GM23338 (cell line): ENCODE measurements at regions not wholly inside any gene's neighbourhood (a gene's known extent, or its start where the extent isn't known, plus 50 kb on each side); places are given as distances from the start of the nearest gene placed in this dataset.
A peak's percentile ranks its signal among the peaks of the same experiment; 100 is the strongest.

Experiments
- ATAC-seq: fragments of 200-7000 bp; cut with Tn5 transposase; 3 replicates; pipeline ENCODE4 v1.9.1; 2020
- DNase-seq: peaks from one replicate; pipeline ENCODE4 v3.0.0-alpha.2; 2015; ENCODE audit warnings: low spot score
- H2AFZ ChIP-seq: fragments of 200-600 bp; sonication (generic); 2 replicates; pipeline ENCODE4 v1.8.0; 2016; ENCODE audit warnings: antibody characterized with exemption, mild to moderate bottlenecking, moderate library complexity
- H3F3A ChIP-seq: fragments of 200-600 bp; sonication (generic); replicated peaks from 2 replicates; pipeline ENCODE4 v1.8.0; 2017; ENCODE audit warnings: antibody characterized with exemption, mixed run types, low read depth
- H3K27ac ChIP-seq: fragments of 200-600 bp; sonication (generic); 2 replicates; pipeline ENCODE4 v1.6.1; 2016; ENCODE audit warnings: low read depth
- H3K27me3 ChIP-seq: fragments of 200-600 bp; sonication (generic); 2 replicates; pipeline ENCODE4 v1.8.0; 2016; ENCODE audit warnings: mild to moderate bottlenecking, mixed run types, moderate library complexity; ENCODE audit not compliant: insufficient read depth
- H3K36me3 ChIP-seq: fragments of 200-600 bp; sonication (generic); 2 replicates; pipeline ENCODE4 v1.8.0; 2016; ENCODE audit warnings: mild to moderate bottlenecking; ENCODE audit not compliant: insufficient read depth
- H3K4me1 ChIP-seq: fragments of 200-600 bp; sonication (generic); 2 replicates; pipeline ENCODE4 v1.8.0; 2016; ENCODE audit warnings: mild to moderate bottlenecking, moderate library complexity; ENCODE audit not compliant: insufficient read depth
- H3K4me2 ChIP-seq: fragments of 200-600 bp; sonication (generic); 2 replicates; pipeline ENCODE4 v1.7.1; 2017; ENCODE audit warnings: mixed run types
- H3K4me3 ChIP-seq: fragments of 200-600 bp; sonication (generic); 2 replicates; pipeline ENCODE4 v1.6.1; 2016; ENCODE audit warnings: mixed run types
- H3K79me2 ChIP-seq: fragments of 200-600 bp; sonication (generic); replicated peaks from 2 replicates; pipeline ENCODE4 v1.8.0; 2017; ENCODE audit warnings: mild to moderate bottlenecking; ENCODE audit not compliant: insufficient read depth
- H3K9me2 ChIP-seq: fragments of 200-600 bp; sonication (generic); 2 replicates; pipeline ENCODE4 v1.8.0; 2017; ENCODE audit not compliant: insufficient read depth
- H4K20me1 ChIP-seq: fragments of 200-600 bp; sonication (generic); replicated peaks from 2 replicates; pipeline ENCODE4 v1.8.0; 2017; ENCODE audit warnings: mild to moderate bottlenecking; ENCODE audit not compliant: insufficient read depth
- H3K27ac Mint-ChIP-seq: 2 replicates; pipeline ENCODE4 v1.8.0; 2020; ENCODE audit warnings: inconsistent platforms, mild to moderate bottlenecking, moderate library complexity, mixed read lengths
- H3K27me3 Mint-ChIP-seq: 3 replicates; pipeline ENCODE4 v1.8.0; 2022; ENCODE audit warnings: low read depth, mild to moderate bottlenecking, moderate library complexity, mixed read lengths, inconsistent platforms; ENCODE audit not compliant: insufficient read depth, poor library complexity
- H3K36me3 Mint-ChIP-seq: 3 replicates; pipeline ENCODE4 v1.8.0; 2021; ENCODE audit warnings: low read depth, mild to moderate bottlenecking, inconsistent platforms, moderate library complexity, mixed read lengths
- H3K4me1 Mint-ChIP-seq: 3 replicates; pipeline ENCODE4 v1.8.0; 2020; ENCODE audit warnings: mild to moderate bottlenecking, inconsistent platforms, mixed read lengths
- H3K4me3 Mint-ChIP-seq: 3 replicates; pipeline ENCODE4 v1.8.0; 2021; ENCODE audit warnings: moderate library complexity, mild to moderate bottlenecking, inconsistent platforms, mixed read lengths
- H3K9me3 Mint-ChIP-seq: 3 replicates; pipeline ENCODE4 v1.8.0; 2020; ENCODE audit warnings: moderate library complexity, mild to moderate bottlenecking, inconsistent platforms, mixed read lengths
- CREB1 ChIP-seq: fragments of 250-450 bp; sonication (Bioruptor Pico); IDR thresholded peaks from 2 replicates; pipeline ENCODE4 v1.5.0; 2020; ENCODE audit warnings: low read depth, mild to moderate bottlenecking, moderate library complexity
- EZH2phosphoT487 ChIP-seq: fragments of 200-600 bp; sonication (generic); IDR thresholded peaks from one replicate; pipeline ENCODE4 v1.8.1; 2018; ENCODE audit warnings: antibody characterized with exemption; ENCODE audit not compliant: unreplicated experiment
- JUNB ChIP-seq: IDR thresholded peaks from one replicate; pipeline ENCODE4 v1.6.1; 2016; ENCODE audit warnings: antibody characterized with exemption; ENCODE audit not compliant: unreplicated experiment
- NANOG ChIP-seq: IDR thresholded peaks from 2 replicates; pipeline ENCODE4 v1.6.1; 2016; ENCODE audit warnings: antibody characterized with exemption, borderline replicate concordance
- POLR2AphosphoS5 ChIP-seq: IDR thresholded peaks from 2 replicates; pipeline ENCODE4 v1.6.1; 2016; ENCODE audit warnings: antibody characterized with exemption, low read depth
- STAT1 ChIP-seq: IDR thresholded peaks from one replicate; pipeline ENCODE4 v1.6.1; 2016; ENCODE audit warnings: antibody characterized with exemption; ENCODE audit not compliant: unreplicated experiment
- ZNF114 ChIP-seq: fragments of 250-450 bp; sonication (Bioruptor Pico); IDR thresholded peaks from 2 replicates; pipeline ENCODE4 v1.5.0; 2020; ENCODE audit warnings: mild to moderate bottlenecking, moderate library complexity
- TF ChIP-seq, protein P1 (sequence below), 2 experiments: fragments of 200-600 bp in 1 of 2; sonication (generic) in 1 of 2; conservative IDR thresholded peaks; 2 replicates each; pipeline versions ENCODE4 v1.5.1 to v1.6.1; 2016 to 2017; ENCODE audit warnings: antibody characterized with exemption in 2 of 2, low read depth in 2 of 2, mild to moderate bottlenecking in 2 of 2, moderate library complexity in 1 of 2
- TF ChIP-seq, protein P2 (sequence below): IDR thresholded peaks from 2 replicates; pipeline ENCODE4 v1.6.1; 2016; ENCODE audit warnings: antibody characterized with exemption
- TF ChIP-seq, protein P3 (sequence below): IDR thresholded peaks from one replicate; pipeline ENCODE4 v1.6.1; 2018; ENCODE audit warnings: antibody characterized with exemption; ENCODE audit not compliant: unreplicated experiment

DNA sequence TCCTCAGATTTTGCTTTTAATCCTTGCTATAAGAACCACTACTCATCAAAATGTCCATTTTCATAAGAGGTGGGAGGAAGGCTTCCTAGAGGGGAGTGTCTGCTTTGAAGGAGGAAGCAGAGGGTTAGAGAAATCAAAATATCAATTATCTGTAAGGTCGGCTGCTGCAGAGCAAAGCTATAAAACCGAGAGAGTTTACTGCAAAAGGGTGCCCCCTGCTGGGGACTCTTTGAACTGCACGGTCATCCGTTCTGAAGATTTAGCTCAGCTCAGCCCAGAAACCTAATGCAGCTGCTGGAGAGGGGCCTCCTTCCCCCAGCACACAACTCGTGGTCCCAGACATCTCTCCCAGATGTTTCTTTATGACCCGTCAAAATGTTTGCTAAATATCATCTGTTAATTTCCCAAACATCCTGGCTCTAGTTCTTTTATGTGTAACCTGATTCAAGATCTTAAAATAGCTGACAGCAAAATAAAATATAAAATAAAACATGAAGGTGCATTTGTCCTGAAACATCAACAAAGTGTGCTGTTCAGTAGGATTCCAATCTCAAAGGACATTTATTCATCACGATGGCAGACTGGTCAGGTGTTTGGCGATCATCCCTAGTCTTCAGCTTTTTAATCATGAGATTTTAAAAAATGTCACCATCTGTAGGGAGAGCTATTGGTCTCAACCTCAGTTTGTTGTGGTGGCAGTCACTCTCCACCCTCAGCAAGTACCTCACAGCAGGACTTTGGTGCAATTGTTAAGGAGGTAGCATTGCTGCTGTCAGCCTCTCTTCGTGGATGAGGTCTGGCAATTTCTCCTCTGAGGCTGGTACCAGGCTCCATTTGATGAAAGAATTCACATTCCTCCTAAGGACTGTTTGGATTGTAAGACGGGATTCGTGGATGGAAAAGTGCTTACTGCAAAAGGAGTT is 185.9 kb downstream of the MTX2 start:
- TF ChIP-seq NANOG (no peak), STAT1 (no peak)
- TF ChIP-seq, protein P1, sequence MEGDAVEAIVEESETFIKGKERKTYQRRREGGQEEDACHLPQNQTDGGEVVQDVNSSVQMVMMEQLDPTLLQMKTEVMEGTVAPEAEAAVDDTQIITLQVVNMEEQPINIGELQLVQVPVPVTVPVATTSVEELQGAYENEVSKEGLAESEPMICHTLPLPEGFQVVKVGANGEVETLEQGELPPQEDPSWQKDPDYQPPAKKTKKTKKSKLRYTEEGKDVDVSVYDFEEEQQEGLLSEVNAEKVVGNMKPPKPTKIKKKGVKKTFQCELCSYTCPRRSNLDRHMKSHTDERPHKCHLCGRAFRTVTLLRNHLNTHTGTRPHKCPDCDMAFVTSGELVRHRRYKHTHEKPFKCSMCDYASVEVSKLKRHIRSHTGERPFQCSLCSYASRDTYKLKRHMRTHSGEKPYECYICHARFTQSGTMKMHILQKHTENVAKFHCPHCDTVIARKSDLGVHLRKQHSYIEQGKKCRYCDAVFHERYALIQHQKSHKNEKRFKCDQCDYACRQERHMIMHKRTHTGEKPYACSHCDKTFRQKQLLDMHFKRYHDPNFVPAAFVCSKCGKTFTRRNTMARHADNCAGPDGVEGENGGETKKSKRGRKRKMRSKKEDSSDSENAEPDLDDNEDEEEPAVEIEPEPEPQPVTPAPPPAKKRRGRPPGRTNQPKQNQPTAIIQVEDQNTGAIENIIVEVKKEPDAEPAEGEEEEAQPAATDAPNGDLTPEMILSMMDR (conservative IDR thresholded peaks at IDR 0.05; ENCODE audit: low read depth in 2 of 2): peak; percentile 82 to 91
- Histone ChIP-seq H4K20me1 (no peaks in the 10 kb centered on the region), H3K36me3 (no peaks in the 10 kb centered on the region), H3K4me2 (no peak overlapping the region), H3K4me1 (peaks cover 15% of the 10 kb centered on the region), H3F3A (no peaks in the 10 kb centered on the region), H3K9me2 (no peaks in the 10 kb centered on the region), H3K4me3 (no peak overlapping the region), H2AFZ (no peak overlapping the region), H3K27me3 (peaks cover 4% of the 10 kb centered on the region; the same call in 1 of the 2 replicates), H3K27ac (no peak overlapping the region), H3K79me2 (no peaks in the 10 kb centered on the region)
- Mint-ChIP-seq H3K4me1 (peaks cover 20% of the 10 kb centered on the region), H3K9me3 (no peaks in the 10 kb centered on the region), H3K36me3 (no peaks in the 10 kb centered on the region), H3K27ac (no peak overlapping the region), H3K27me3 (peaks cover 12% of the 10 kb centered on the region), H3K4me3 (no peak overlapping the region)
- peak; percentile 81 for ATAC-seq
- DNase-seq: peak; percentile 90

DNA sequence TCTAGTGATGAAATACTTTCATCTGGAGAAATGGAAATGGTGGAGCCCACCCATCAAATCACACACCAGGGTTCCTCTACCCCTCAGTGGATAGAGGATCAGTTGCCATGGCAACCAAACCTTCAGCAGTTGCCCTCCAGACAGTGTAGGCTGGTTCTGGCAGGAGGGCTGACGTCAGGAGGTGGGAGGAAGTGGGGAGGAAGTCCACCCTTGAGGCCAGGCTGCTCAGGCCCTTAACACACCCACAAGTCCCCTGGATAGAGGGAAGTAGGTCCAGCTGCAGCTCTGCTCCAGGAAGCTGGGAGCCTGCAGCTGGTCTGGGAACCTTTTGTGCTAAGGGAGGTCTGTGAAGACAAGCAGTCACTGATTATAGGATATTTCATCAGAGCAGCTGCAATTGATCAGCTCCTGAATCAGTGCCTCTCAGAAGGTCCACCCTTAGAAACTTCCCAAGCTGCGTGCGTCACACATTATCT is 186.6 kb downstream of the MTX2 start:
- no peaks in the 10 kb centered on the region for H3K36me3 ChIP-seq
- peaks cover 8% of the 10 kb centered on the region; the same call in 1 of the 2 replicates for H3K4me1 ChIP-seq
- H4K20me1 ChIP-seq: no peaks in the 10 kb centered on the region
- H3K4me1 Mint-ChIP-seq: peaks cover 13% of the 10 kb centered on the region; the same call in 2 of the 3 replicates
- DNase-seq: peak; percentile 41
- H3K27me3 ChIP-seq: peaks cover 1% of the 10 kb centered on the region; the same call in 1 of the 2 replicates
- H3K27ac ChIP-seq: no peak overlapping the region
- no peak overlapping the region for H3K27ac Mint-ChIP-seq
- no peak overlapping the region for H3K4me3 Mint-ChIP-seq
- ATAC-seq: peak; percentile 76
- no peaks in the 10 kb centered on the region for H3K79me2 ChIP-seq
- H3F3A ChIP-seq: no peaks in the 10 kb centered on the region
- H3K4me3 ChIP-seq: no peak overlapping the region
- H3K9me2 ChIP-seq: no peaks in the 10 kb centered on the region
- no peak overlapping the region for H2AFZ ChIP-seq
- H3K36me3 Mint-ChIP-seq: no peaks in the 10 kb centered on the region
- no peak overlapping the region for H3K4me2 ChIP-seq
- no peaks in the 10 kb centered on the region for H3K9me3 Mint-ChIP-seq
- peaks cover 9% of the 10 kb centered on the region for H3K27me3 Mint-ChIP-seq
- TF ChIP-seq JUNB (no peak), ZNF114 (no peak), POLR2AphosphoS5 (no peak), CREB1 (CRISPR knock-in tag) (no peak), STAT1 (no peak), EZH2phosphoT487 (no peak)
- TF ChIP-seq, protein P2, sequence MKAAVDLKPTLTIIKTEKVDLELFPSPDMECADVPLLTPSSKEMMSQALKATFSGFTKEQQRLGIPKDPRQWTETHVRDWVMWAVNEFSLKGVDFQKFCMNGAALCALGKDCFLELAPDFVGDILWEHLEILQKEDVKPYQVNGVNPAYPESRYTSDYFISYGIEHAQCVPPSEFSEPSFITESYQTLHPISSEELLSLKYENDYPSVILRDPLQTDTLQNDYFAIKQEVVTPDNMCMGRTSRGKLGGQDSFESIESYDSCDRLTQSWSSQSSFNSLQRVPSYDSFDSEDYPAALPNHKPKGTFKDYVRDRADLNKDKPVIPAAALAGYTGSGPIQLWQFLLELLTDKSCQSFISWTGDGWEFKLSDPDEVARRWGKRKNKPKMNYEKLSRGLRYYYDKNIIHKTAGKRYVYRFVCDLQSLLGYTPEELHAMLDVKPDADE: no peak
- TF ChIP-seq, protein P1 (conservative IDR thresholded peaks at IDR 0.05; ENCODE audit: low read depth in 2 of 2): no peak
- TF ChIP-seq, protein P3, sequence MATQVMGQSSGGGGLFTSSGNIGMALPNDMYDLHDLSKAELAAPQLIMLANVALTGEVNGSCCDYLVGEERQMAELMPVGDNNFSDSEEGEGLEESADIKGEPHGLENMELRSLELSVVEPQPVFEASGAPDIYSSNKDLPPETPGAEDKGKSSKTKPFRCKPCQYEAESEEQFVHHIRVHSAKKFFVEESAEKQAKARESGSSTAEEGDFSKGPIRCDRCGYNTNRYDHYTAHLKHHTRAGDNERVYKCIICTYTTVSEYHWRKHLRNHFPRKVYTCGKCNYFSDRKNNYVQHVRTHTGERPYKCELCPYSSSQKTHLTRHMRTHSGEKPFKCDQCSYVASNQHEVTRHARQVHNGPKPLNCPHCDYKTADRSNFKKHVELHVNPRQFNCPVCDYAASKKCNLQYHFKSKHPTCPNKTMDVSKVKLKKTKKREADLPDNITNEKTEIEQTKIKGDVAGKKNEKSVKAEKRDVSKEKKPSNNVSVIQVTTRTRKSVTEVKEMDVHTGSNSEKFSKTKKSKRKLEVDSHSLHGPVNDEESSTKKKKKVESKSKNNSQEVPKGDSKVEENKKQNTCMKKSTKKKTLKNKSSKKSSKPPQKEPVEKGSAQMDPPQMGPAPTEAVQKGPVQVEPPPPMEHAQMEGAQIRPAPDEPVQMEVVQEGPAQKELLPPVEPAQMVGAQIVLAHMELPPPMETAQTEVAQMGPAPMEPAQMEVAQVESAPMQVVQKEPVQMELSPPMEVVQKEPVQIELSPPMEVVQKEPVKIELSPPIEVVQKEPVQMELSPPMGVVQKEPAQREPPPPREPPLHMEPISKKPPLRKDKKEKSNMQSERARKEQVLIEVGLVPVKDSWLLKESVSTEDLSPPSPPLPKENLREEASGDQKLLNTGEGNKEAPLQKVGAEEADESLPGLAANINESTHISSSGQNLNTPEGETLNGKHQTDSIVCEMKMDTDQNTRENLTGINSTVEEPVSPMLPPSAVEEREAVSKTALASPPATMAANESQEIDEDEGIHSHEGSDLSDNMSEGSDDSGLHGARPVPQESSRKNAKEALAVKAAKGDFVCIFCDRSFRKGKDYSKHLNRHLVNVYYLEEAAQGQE: no peak
